Tibial nerve (tissue), 4 donors: ENCODE measurements at regions not wholly inside any gene's neighbourhood (a gene's known extent, or its start where the extent isn't known, plus 50 kb on each side); places are given as distances from the start of the nearest gene placed in this dataset.

ENCODE experiments used
- CTCF ChIP-seq, 5 experiments: fragments of 200-600 bp in 3 of 5; fragments of 450-650 bp in 2 of 5; sonication (generic) in 3 of 5; IDR thresholded peaks; one replicate each; pipeline ENCODE4 v1.5.1; 2016 to 2019; ENCODE audit warnings: antibody characterized with exemption in 5 of 5, mild to moderate bottlenecking in 3 of 5, moderate library complexity in 2 of 5
- EP300 ChIP-seq, 2 donors: sonication (generic); formaldehyde crosslinking; IDR thresholded peaks; one replicate each; pipeline ENCODE4 v1.6.1; 2017; ENCODE audit warnings: antibody characterized with exemption in 2 of 2, mild to moderate bottlenecking in 1 of 2
- POLR2A ChIP-seq, 2 donors: fragments of 450-650 bp; IDR thresholded peaks; one replicate each; pipeline ENCODE4 v1.6.1; 2017; ENCODE audit warnings: antibody characterized with exemption in 2 of 2, mild to moderate bottlenecking in 2 of 2, moderate library complexity in 2 of 2

- TF ChIP-seq CTCF (IDR thresholded peaks at IDR 0.05) (no peak), POLR2A (IDR thresholded peaks at IDR 0.05) (no peak), EP300 (IDR thresholded peaks at IDR 0.05) (no peak)
Observed at GRCh38 chr7:81503336-81503735, 266.5 kb downstream of the HGF start.
